Neuron (in vitro differentiated cells): ENCODE measurements at regions not wholly inside any gene's neighbourhood (a gene's known extent, or its start where the extent isn't known, plus 50 kb on each side); places are given as distances from the start of the nearest gene placed in this dataset.
"Not testable (repeated sequence)": the region's sequence is repeated elsewhere in the genome, so short reads cannot be mapped to it uniquely, and the experiment has no call there.

Source experiments
- H2AFZ ChIP-seq: one replicate; pipeline ENCODE4 v1.6.1; 2013; ENCODE audit warnings: low read depth, mild to moderate bottlenecking, inconsistent platforms, low read length, moderate library complexity
- H3K27me3 ChIP-seq: one replicate; pipeline ENCODE4 v1.6.1; 2013; ENCODE audit warnings: low read length; ENCODE audit not compliant: insufficient read depth
- H3K36me3 ChIP-seq: one replicate; pipeline ENCODE4 v1.6.1; 2013; ENCODE audit warnings: low read length; ENCODE audit not compliant: insufficient read depth
- H3K4me1 ChIP-seq: one replicate; pipeline ENCODE4 v1.6.1; 2013; ENCODE audit warnings: low read length; ENCODE audit not compliant: insufficient read depth
- H3K4me3 ChIP-seq: 2 replicates; pipeline ENCODE4 v1.5.1; 2013; ENCODE audit warnings: mild to moderate bottlenecking, low read length, moderate library complexity
- H3K9me3 ChIP-seq: one replicate; pipeline ENCODE4 v1.6.1; 2013; ENCODE audit warnings: low read length

DNA sequence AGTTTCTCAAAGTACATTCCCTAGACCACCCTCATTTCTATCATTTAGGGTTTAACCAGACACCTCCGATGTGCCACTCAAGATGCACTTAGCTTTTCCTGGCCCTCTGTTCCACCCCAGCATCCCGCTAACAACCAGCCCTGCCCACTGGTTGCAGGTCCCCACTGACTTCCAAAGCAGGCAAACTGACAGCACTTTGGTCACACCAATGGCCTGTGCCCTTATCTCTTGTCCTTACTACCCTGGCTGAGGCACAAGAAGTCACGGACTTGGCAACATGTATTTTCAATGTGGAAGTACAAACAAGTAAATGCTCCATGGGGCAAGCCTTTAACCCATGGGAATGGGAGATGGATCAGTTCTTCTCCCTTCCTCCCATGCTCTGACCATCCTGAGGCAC is 357.1 kb downstream of the OMA1 start:
- Histone ChIP-seq H3K4me1 (peaks cover 15% of the 10 kb centered on the region), H3K27me3 (no peaks in the 10 kb centered on the region), H2AFZ (no peak overlapping the region), H3K4me3 (no peak overlapping the region), H3K9me3 (no peaks in the 10 kb centered on the region), H3K36me3 (no peaks in the 10 kb centered on the region)

DNA sequence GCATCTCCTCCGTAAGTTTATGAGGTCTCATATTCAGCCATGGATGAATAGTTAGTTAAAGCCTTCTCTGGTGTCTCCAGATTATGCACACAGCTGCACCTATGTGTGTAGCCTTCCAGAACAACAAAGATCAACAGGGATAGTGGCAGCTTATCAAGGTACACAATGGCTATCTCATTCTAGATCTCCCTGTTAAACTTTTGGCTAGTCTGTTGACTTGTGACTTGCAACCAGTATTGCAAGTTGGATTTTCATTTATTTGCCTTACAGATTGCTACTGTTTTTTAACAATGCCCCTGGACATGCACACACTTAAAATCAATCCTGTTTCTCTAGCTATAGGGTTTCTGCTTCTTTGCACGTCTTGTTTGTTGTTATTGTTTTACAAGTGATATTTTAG is 363.2 kb downstream of the OMA1 start:
- no peak overlapping the region for H3K4me3 ChIP-seq
- H2AFZ ChIP-seq, result no peak overlapping the region
- H3K36me3 ChIP-seq, result no peaks in the 10 kb centered on the region
- no peaks in the 10 kb centered on the region for H3K9me3 ChIP-seq
- H3K4me1 ChIP-seq, result no peaks in the 10 kb centered on the region
- no peaks in the 10 kb centered on the region for H3K27me3 ChIP-seq

DNA sequence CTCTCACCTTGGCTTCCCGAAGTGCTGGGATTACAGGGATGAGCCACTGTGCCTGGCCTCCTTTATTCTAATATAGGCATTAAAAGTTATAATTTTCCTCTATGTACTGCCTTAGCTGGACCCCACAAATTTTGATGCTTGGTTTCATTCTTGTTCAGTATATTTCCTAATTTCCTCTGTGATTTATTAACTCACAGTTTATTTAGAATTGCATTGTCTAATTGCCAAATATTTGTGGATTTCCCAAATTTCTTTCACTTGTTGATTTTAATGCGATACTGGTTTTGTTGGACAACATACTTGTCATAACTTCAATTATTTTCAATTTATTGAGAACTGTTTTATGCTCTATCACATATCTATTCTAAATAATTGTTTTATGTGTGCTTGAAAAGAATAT is 366.0 kb downstream of the OMA1 start:
- no peaks in the 10 kb centered on the region for H3K4me1 ChIP-seq
- no peaks in the 10 kb centered on the region for H3K36me3 ChIP-seq
- no peak overlapping the region for H3K4me3 ChIP-seq
- H2AFZ ChIP-seq, result no peak overlapping the region
- H3K9me3 ChIP-seq, result no peaks in the 10 kb centered on the region
- no peaks in the 10 kb centered on the region for H3K27me3 ChIP-seq

DNA sequence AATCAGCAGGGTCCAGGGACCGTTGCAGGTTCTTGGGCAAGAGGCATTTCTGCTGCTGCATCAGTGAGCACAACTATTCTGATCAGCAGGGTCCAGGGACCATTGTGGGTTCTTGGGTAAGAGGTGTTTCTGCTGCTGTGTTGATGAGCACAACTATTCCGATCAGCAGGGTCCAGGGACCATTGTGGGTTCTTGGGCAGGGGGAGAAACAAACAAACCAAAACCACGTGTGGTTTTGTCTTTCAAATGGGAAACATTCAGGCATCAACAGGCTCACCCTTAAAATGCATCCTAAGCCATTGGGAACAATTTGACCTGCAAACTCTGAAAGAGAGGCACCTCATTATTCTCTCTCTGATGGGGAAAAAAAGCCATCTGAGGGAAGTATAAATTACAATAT is 377.4 kb downstream of the OMA1 start:
- H3K9me3 ChIP-seq, H3K27me3 ChIP-seq, H3K4me3 ChIP-seq, H3K36me3 ChIP-seq, H2AFZ ChIP-seq, H3K4me1 ChIP-seq: not testable (repeated sequence)

DNA sequence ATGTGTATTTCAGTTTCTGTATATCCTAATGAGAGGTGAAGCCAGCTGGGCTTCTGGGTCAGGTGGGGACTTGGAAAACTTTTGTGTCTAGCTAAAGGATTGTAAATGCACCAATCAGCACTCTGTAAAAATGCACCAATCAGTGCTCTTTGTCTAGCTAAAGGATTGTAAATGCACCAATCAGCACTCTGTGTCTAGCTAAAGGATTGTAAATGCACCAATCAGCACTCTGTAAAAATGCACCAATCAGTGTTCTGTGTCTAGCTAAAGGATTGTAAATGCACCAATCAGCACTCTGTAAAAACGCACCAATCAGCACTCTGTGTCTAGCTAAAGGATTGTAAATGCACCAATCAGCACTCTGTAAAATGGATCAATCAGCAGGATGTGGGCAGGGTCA is 379.4 kb downstream of the OMA1 start:
- H3K4me3 ChIP-seq, H3K36me3 ChIP-seq, H3K27me3 ChIP-seq, H3K4me1 ChIP-seq, H3K9me3 ChIP-seq, H2AFZ ChIP-seq: not testable (repeated sequence)

DNA sequence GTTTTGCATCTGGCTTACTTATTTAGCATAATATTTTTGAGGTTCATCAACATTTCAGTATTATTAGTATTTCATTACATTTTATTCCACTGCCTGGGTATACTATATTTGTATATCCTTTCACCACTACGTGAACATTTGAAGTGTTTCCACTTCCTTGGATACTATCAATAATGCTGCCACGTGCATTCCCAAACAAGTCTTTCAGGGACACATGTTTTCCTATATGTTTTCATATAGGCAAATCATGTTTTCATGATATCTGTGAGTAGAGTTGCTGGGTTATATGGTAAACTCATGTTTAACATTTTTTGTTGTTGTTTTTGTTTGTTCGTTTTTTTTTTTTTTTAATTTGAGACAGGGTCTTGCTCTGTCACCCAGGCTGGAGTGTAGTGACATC is 380.1 kb downstream of the OMA1 start:
- no peak overlapping the region for H2AFZ ChIP-seq
- H3K4me3 ChIP-seq, result no peak overlapping the region
- no peaks in the 10 kb centered on the region for H3K9me3 ChIP-seq
- H3K36me3 ChIP-seq, result no peaks in the 10 kb centered on the region
- peaks cover 2% of the 10 kb centered on the region for H3K4me1 ChIP-seq
- H3K27me3 ChIP-seq, result no peaks in the 10 kb centered on the region

DNA sequence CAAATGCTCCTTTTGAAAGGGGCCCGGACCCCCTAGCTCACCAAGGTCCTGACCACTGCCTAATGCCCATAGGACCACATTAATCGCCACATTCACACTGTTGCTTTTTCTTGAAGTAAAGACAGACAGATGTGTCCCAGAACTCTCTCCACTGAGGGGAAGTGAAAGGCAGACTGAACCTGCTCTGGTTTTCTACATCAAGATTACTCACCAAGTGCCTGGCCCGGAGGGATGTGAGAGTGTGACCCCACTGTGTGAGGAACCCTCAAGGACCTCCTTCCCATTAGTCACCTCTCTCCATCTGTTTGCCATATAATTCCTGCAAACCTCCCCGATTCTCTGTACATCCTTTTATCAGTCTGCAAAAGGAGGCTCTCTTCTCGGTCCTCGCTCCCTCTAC is 381.5 kb downstream of the OMA1 start:
- H3K36me3 ChIP-seq, result no peaks in the 10 kb centered on the region
- H3K27me3 ChIP-seq, result no peaks in the 10 kb centered on the region
- no peak overlapping the region for H3K4me3 ChIP-seq
- peaks cover 2% of the 10 kb centered on the region for H3K4me1 ChIP-seq
- no peak overlapping the region for H2AFZ ChIP-seq
- H3K9me3 ChIP-seq, result no peaks in the 10 kb centered on the region

DNA sequence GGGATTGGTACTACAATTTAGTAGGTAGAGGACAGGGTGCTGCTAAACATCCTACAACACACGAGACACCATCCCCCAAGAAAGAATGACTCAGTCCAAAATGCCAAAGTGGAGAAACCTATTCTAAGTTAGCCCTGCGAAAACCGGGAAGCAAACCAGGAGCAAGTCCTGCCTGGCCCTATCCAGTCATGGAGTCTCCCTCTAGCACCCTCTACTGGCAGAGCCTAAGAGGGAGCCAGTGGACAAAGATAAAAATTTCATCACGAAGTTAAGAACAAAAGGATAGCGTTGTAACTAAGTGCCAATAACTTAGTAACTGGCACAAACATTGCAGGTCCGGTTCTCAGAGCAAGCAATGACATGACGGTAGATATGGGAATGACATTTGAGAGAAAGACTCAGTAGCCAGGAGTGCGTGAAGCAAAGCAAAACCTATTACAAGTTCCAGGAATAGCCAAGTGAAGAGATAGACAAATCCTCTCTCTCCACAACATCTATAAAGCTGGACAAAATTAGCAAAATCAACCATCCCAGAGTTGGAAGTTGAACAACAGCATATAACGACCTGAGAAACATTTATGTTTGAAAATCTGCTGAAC is 383.5 kb downstream of the OMA1 start:
- H3K36me3 ChIP-seq, result no peaks in the 10 kb centered on the region
- no peaks in the 10 kb centered on the region for H3K27me3 ChIP-seq
- peaks cover 11% of the 10 kb centered on the region for H3K4me1 ChIP-seq
- H2AFZ ChIP-seq, result no peak overlapping the region
- no peaks in the 10 kb centered on the region for H3K9me3 ChIP-seq
- H3K4me3 ChIP-seq, result no peak overlapping the region

DNA sequence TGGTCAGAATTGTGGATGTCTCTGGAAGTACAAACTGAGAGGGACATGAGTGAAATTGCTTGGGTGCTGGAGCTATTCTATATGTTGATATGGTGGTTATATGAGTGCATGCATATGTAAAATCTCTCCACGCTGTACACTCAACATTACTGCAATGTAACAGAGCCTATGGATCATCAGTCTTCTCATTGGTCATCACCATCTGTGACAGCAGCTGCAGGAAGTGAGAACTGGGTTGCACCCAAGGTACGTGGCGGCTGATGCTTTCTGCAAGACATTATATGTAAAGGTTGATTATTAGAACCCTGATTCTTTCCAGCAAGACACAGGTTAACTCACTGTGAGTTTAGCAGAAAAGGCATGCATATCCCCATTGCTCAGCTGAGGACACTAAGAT is 387.1 kb downstream of the OMA1 start:
- Histone ChIP-seq H2AFZ (no peak overlapping the region), H3K4me1 (peaks cover 19% of the 10 kb centered on the region), H3K27me3 (no peaks in the 10 kb centered on the region), H3K9me3 (no peaks in the 10 kb centered on the region), H3K36me3 (no peaks in the 10 kb centered on the region), H3K4me3 (no peak overlapping the region)

DNA sequence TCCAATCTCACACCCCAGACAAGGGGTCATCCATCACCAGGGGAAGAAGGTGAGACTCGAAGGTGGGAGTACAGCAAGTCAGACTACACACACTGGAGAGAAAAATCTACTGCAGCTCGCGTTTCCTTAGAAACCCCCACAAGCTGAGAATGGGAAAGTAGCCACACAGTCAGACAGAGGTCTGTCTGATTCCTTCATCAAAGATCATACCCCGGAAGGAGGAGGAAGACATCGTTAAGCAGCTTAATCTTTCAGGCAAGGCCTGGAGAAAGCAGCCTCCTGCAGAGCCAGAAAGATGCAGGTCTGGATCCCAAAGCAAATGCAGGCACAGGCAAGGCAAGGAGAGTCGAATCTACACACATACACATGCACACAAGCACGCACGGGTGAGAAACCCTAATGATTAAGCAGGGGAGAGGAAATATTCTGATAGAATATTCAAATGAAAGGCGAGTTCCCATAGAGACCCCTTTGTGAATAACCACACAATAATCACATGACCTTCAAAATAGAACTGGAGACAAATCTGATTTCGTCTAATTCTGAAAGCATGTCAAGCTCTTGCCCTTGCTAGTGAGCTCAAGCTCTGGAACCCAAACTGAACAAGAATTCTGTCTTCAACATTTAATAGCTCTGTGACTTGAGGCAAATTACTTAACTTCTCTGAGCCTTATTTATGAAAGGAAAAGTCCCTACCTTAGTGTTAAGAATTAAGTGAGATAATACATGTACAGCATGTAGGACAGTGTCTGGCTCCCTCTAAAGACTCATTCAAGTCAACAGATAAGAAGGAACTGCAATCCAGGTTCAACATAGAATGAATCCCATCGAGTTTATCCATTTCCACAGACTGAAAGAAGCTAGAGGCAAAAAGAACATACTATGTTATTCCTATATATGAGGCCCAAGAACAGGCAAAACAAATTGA is 387.8 kb downstream of the OMA1 start:
- Histone ChIP-seq H3K9me3 (no peaks in the 10 kb centered on the region), H3K4me1 (peaks cover 21% of the 10 kb centered on the region), H3K36me3 (no peaks in the 10 kb centered on the region), H2AFZ (no peak overlapping the region), H3K27me3 (no peaks in the 10 kb centered on the region), H3K4me3 (no peak overlapping the region)

DNA sequence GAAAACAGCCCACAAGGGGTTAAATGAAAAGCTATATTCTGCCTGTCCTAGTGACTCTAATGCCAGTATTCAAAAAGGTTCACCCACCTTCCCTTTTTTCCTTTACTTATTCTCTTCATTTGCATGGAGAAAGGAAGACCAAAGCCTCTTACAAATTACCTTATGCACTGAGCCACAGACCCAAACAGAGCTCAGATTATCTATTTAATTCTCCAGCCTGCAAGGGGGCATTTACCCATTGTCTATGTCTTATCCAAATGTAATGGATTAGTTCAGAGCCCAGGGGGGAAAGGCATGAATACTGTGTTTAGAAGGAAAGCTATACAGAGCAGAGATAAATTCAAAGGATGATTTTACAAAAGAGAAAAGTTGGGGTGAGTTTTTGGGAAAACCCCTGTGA is 388.5 kb downstream of the OMA1 start:
- Histone ChIP-seq H3K4me1 (peaks cover 26% of the 10 kb centered on the region), H2AFZ (no peak overlapping the region), H3K36me3 (no peaks in the 10 kb centered on the region), H3K9me3 (no peaks in the 10 kb centered on the region), H3K4me3 (no peak overlapping the region), H3K27me3 (no peaks in the 10 kb centered on the region)

DNA sequence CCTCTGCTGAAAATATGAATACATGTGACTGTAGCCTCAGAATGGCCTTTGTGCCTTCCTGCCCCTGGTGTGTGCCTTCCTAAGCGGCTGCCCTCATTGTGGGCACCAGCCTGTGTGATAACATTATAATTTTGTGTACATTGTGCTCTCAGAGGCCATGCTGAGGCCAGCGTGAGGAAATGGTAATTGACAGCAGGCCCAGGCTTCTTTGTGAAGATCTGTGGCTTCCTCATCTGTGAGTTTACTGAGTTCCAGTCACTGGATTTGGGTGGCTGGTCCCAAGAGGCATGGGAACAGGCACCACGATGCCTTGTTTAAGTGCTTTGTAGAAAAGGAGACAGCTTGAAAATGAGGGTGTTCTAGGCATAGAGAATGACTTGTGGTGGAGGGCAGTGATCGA is 389.3 kb downstream of the OMA1 start:
- Histone ChIP-seq H3K4me3 (no peak overlapping the region), H3K27me3 (no peaks in the 10 kb centered on the region), H3K4me1 (peaks cover 26% of the 10 kb centered on the region), H3K9me3 (no peaks in the 10 kb centered on the region), H2AFZ (no peak overlapping the region), H3K36me3 (no peaks in the 10 kb centered on the region)

DNA sequence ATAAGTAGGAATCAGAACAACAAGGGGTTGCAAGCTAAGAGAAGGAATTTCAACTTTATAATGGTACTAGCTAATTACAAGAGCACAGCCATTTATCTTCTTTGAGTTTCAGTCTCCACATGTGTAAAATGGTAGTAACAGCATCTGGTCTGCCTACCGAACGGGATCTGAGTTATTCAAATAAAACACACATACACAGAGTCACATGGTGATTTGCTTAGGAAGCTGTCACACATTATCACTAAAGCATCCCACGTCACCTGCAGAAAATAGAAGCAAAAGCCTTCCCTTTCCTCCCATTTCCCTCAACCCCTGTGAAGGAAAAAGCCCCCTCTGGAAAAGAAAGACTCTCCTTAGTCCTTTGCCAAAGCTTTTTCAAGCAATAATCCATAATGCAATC is 389.7 kb downstream of the OMA1 start:
- H2AFZ ChIP-seq, result no peak overlapping the region
- H3K4me3 ChIP-seq, result no peak overlapping the region
- no peaks in the 10 kb centered on the region for H3K27me3 ChIP-seq
- no peaks in the 10 kb centered on the region for H3K36me3 ChIP-seq
- H3K9me3 ChIP-seq, result no peaks in the 10 kb centered on the region
- peaks cover 26% of the 10 kb centered on the region for H3K4me1 ChIP-seq

DNA sequence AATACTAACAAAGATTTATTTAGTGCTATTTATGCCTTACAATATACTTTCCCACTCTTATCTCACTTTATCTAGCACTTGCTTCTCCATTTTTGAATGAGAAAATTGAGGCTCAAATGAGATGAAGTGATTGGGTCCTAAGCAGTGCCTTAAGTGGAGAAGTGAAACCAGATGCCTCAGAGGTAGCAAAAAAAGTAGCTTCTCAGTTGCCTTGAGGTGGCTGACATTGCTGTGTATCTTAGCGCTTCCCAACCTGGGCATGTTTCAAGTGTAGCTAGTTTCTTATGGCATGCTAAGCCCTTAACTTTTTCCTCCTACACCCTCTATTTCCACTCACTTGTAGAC is 390.4 kb downstream of the OMA1 start:
- Histone ChIP-seq H3K9me3 (no peaks in the 10 kb centered on the region), H3K36me3 (no peaks in the 10 kb centered on the region), H2AFZ (no peak overlapping the region), H3K27me3 (no peaks in the 10 kb centered on the region), H3K4me1 (peaks cover 26% of the 10 kb centered on the region), H3K4me3 (no peak overlapping the region)
